Trophoblast cell (in vitro differentiated cells and primary cell): ENCODE measurements at regions not wholly inside any gene's neighbourhood (a gene's known extent, or its start where the extent isn't known, plus 50 kb on each side); places are given as distances from the start of the nearest gene placed in this dataset.

ENCODE experiments used
- DNase-seq, 2 donors: peaks; one replicate each; pipeline ENCODE4 v3.0.0-alpha.2; 2016
- H2AFZ ChIP-seq: 2 replicates; pipeline ENCODE4 v1.6.1; 2013; ENCODE audit warnings: low read length, moderate library complexity, mild to moderate bottlenecking; ENCODE audit not compliant: insufficient read depth, poor library complexity
- H2AK5ac ChIP-seq: 2 replicates; pipeline ENCODE4 v1.6.1; 2013; ENCODE audit warnings: mild to moderate bottlenecking, low read length
- H2BK120ac ChIP-seq: 2 replicates; pipeline ENCODE4 v1.6.1; 2013; ENCODE audit warnings: low read length, mild to moderate bottlenecking, moderate library complexity; ENCODE audit not compliant: insufficient read depth, poor library complexity
- H2BK12ac ChIP-seq: 2 replicates; pipeline ENCODE4 v1.6.1; 2013; ENCODE audit warnings: mild to moderate bottlenecking, low read length, moderate library complexity
- H2BK5ac ChIP-seq: 2 replicates; pipeline ENCODE4 v1.6.1; 2013; ENCODE audit warnings: low read length, low read depth, moderate library complexity, mild to moderate bottlenecking; ENCODE audit not compliant: poor library complexity
- H3K14ac ChIP-seq: 2 replicates; pipeline ENCODE4 v1.6.1; 2013; ENCODE audit warnings: mild to moderate bottlenecking, low read length
- H3K18ac ChIP-seq: 2 replicates; pipeline ENCODE4 v1.6.1; 2013; ENCODE audit warnings: mild to moderate bottlenecking, low read length
- H3K23ac ChIP-seq: 2 replicates; pipeline ENCODE4 v1.6.1; 2013; ENCODE audit warnings: low read length
- H3K27ac ChIP-seq: 2 replicates; pipeline ENCODE4 v1.5.1; 2013; ENCODE audit warnings: low read depth, mild to moderate bottlenecking, inconsistent platforms, low read length, moderate library complexity
- H3K27me3 ChIP-seq: 2 replicates; pipeline ENCODE4 v1.6.1; 2013; ENCODE audit warnings: inconsistent platforms, mild to moderate bottlenecking, low read length, moderate library complexity; ENCODE audit not compliant: insufficient read depth
- H3K36me3 ChIP-seq, 2 experiments: 1 replicate in 1 of 2; 2 replicates in 1 of 2; pipeline ENCODE4 v1.6.1; 2013; ENCODE audit warnings: low read length in 2 of 2, mild to moderate bottlenecking in 2 of 2, moderate library complexity in 1 of 2; ENCODE audit not compliant: insufficient read depth in 2 of 2, control insufficient read depth in 1 of 2
- H3K4ac ChIP-seq: 2 replicates; pipeline ENCODE4 v1.6.1; 2013; ENCODE audit warnings: low read depth, mild to moderate bottlenecking, low read length, moderate library complexity
- H3K4me1 ChIP-seq, 2 experiments: 1 replicate in 1 of 2; 2 replicates in 1 of 2; pipeline ENCODE4 v1.6.1; 2013; ENCODE audit warnings: low read length in 2 of 2, mild to moderate bottlenecking in 2 of 2, moderate library complexity in 1 of 2; ENCODE audit not compliant: insufficient read depth in 2 of 2, control insufficient read depth in 1 of 2
- H3K4me2 ChIP-seq: 2 replicates; pipeline ENCODE4 v1.6.1; 2013; ENCODE audit warnings: inconsistent platforms, mild to moderate bottlenecking, low read length, moderate library complexity
- H3K4me3 ChIP-seq: 2 replicates; pipeline ENCODE4 v1.5.1; 2013; ENCODE audit warnings: mild to moderate bottlenecking, low read depth, low read length, inconsistent platforms
- H3K79me1 ChIP-seq: one replicate; pipeline ENCODE4 v1.6.1; 2013; ENCODE audit warnings: low read length
- H3K79me2 ChIP-seq: 2 replicates; pipeline ENCODE4 v1.6.1; 2013; ENCODE audit warnings: low read length, mild to moderate bottlenecking; ENCODE audit not compliant: control insufficient read depth, insufficient read depth, poor library complexity
- H3K9ac ChIP-seq: 2 replicates; pipeline ENCODE4 v1.6.1; 2013; ENCODE audit warnings: mild to moderate bottlenecking, low read length
- H3K9me3 ChIP-seq: 2 replicates; pipeline ENCODE4 v1.6.1; 2013; ENCODE audit warnings: low read depth, mild to moderate bottlenecking, control low read depth, inconsistent platforms, low read length; ENCODE audit not compliant: insufficient read depth
- H4K12ac ChIP-seq: 2 replicates; pipeline ENCODE4 v1.6.1; 2013; ENCODE audit warnings: low read depth, mild to moderate bottlenecking, low read length, moderate library complexity
- H4K8ac ChIP-seq: 2 replicates; pipeline ENCODE4 v1.6.1; 2013; ENCODE audit warnings: low read depth, mild to moderate bottlenecking, low read length, moderate library complexity
- H4K91ac ChIP-seq: one replicate; pipeline ENCODE4 v1.6.1; 2013; ENCODE audit warnings: low read depth, mild to moderate bottlenecking, low read length, moderate library complexity
- WGBS: extraction: QIAGEN DNeasy Blood & Tissue Kit; methylation state at CpG from one replicate; pipeline ENCODE4 v1.1.7; 2013; ENCODE audit warnings: missing lambda C conversion rate; ENCODE audit not compliant: insufficient read length, insufficient coverage; ENCODE audit errors: extremely low coverage; 5-methylcytosine and 5-hydroxymethylcytosine counted together

GRCh38 chr2:64367444-64368232 is 86.3 kb upstream of the LGALSL start:
- H2AK5ac ChIP-seq: no peak overlapping the region
- no peak overlapping the region for H2AFZ ChIP-seq
- no peaks in the 10 kb centered on the region for H3K27me3 ChIP-seq
- no peak overlapping the region for H2BK12ac ChIP-seq
- no peak overlapping the region for H3K9ac ChIP-seq
- no peak overlapping the region for H3K4me3 ChIP-seq
- H4K12ac ChIP-seq: no peak overlapping the region
- H4K8ac ChIP-seq: no peak overlapping the region
- H2BK5ac ChIP-seq: no peak overlapping the region
- H3K4me1 ChIP-seq: peaks cover 0 to 3% of the 10 kb centered on the region in 2 experiments
- no peak overlapping the region for H3K4me2 ChIP-seq
- H3K79me2 ChIP-seq: no peaks in the 10 kb centered on the region
- H3K14ac ChIP-seq: no peak overlapping the region
- no peaks in the 10 kb centered on the region for H3K79me1 ChIP-seq
- peak; percentile 73 to 85 for DNase-seq
- no CpG with 5 or more reads among the region's 7 CpGs for WGBS
- no peak overlapping the region for H3K4ac ChIP-seq
- no peak overlapping the region for H3K27ac ChIP-seq
- H2BK120ac ChIP-seq: no peak overlapping the region
- H3K18ac ChIP-seq: no peak overlapping the region
- H3K36me3 ChIP-seq: no peaks in the 10 kb centered on the region
- no peak overlapping the region for H3K23ac ChIP-seq
- H3K9me3 ChIP-seq: no peaks in the 10 kb centered on the region
- H4K91ac ChIP-seq: no peak overlapping the region

DNA sequence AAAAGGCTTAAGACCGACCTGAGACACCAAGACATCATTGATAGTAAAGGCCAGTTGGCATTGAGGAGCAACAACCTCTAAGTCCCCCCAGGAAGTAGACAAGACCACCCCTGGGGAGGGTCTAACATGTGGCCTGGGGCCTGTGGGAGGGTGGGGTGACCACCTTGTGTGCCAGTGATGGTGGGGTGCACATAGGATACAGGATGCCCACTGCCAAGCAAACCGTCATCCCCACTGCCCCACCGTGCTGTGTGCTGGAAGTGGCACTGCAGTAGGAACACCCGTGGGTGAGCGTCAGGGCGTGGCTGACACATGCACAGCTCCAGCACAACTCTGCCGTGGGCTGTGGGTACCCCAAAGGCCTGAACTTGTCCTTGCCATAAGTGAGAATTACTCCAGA is 84.3 kb upstream of the LGALSL start:
- Histone ChIP-seq H3K4me2 (no peak overlapping the region), H3K36me3 (no peaks in the 10 kb centered on the region), H3K23ac (no peak overlapping the region), H2AK5ac (no peak overlapping the region), H2BK5ac (no peak overlapping the region), H4K12ac (no peak overlapping the region), H3K79me1 (no peaks in the 10 kb centered on the region), H3K18ac (no peak overlapping the region), H2AFZ (no peak overlapping the region), H4K91ac (no peak overlapping the region), H2BK12ac (no peak overlapping the region), H3K4ac (no peak overlapping the region), H3K4me3 (no peak overlapping the region), H3K27me3 (no peaks in the 10 kb centered on the region), H3K4me1 (no peaks in the 10 kb centered on the region), H4K8ac (no peak overlapping the region), H3K9me3 (no peaks in the 10 kb centered on the region), H3K27ac (no peak overlapping the region), H3K9ac (no peak overlapping the region), H3K14ac (no peak overlapping the region), H2BK120ac (no peak overlapping the region), H3K79me2 (no peaks in the 10 kb centered on the region)
- WGBS: no CpG with 5 or more reads among the region's 7 CpGs
- DNase-seq: no peak

DNA sequence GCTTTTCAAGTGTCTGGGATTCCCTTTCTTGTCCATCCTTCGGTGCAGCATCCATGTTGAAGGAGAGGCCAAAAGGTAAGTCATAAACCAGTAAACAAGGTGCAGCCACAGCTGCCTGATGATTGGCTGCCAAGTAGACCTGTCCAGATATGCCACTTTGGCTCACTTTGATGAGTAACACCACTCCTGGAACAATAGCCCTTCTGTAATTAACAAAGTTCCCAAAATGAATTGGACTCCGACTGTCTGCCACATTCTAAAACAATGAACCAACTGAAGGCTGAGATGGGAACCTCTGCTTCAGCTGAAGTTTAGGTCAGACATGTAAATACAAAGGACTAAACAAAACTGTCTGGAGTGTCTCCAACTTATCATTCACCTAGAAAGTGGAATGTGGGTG is 82.2 kb upstream of the LGALSL start:
- Histone ChIP-seq H3K4ac (no peak overlapping the region), H3K4me3 (no peak overlapping the region), H2AFZ (no peak overlapping the region), H3K4me1 (no peaks in the 10 kb centered on the region), H3K14ac (no peak overlapping the region), H3K9ac (no peak overlapping the region), H3K27me3 (no peaks in the 10 kb centered on the region), H4K8ac (no peak overlapping the region), H2BK120ac (no peak overlapping the region), H3K36me3 (no peaks in the 10 kb centered on the region), H3K9me3 (peaks cover 4% of the 10 kb centered on the region), H2AK5ac (no peak overlapping the region), H2BK12ac (no peak overlapping the region), H3K79me2 (no peaks in the 10 kb centered on the region), H3K18ac (no peak overlapping the region), H3K79me1 (no peaks in the 10 kb centered on the region), H3K27ac (no peak overlapping the region), H4K91ac (no peak overlapping the region), H2BK5ac (no peak overlapping the region), H3K23ac (no peak overlapping the region), H3K4me2 (no peak overlapping the region), H4K12ac (no peak overlapping the region)
- no CpG with 5 or more reads among the region's 2 CpGs for WGBS
- DNase-seq: no peak

DNA sequence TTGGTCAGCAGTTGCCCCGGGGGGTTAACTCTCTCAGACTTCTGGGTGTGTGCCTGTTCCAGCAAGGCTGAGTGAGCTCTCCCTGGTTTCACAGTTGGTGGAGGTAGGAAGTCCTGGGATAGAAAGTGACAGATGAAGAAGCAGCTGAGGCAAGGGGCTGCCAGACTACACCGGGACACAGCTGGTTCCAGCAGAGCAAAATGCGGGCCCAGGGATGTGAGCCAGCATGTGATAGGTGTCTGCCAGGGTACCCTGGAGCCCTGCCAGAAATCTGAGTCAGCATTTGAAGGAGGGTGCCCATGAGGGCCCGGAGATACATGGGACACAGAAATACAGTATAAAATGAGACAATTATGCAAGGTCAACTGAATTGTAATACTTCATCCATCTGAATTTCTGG is 79.3 kb upstream of the LGALSL start:
- Histone ChIP-seq H2BK5ac (no peak overlapping the region), H4K8ac (no peak overlapping the region), H3K4me2 (no peak overlapping the region), H3K18ac (no peak overlapping the region), H3K23ac (no peak overlapping the region), H3K79me2 (no peaks in the 10 kb centered on the region), H3K79me1 (no peaks in the 10 kb centered on the region), H3K4me1 (peaks cover 0 to 2% of the 10 kb centered on the region in 2 experiments), H3K36me3 (no peaks in the 10 kb centered on the region), H3K9me3 (peaks cover 4% of the 10 kb centered on the region), H4K91ac (no peak overlapping the region), H2BK12ac (no peak overlapping the region), H3K27ac (no peak overlapping the region), H3K27me3 (no peaks in the 10 kb centered on the region), H4K12ac (no peak overlapping the region), H2AFZ (no peak overlapping the region), H2AK5ac (no peak overlapping the region), H3K4me3 (no peak overlapping the region), H3K14ac (no peak overlapping the region), H2BK120ac (no peak overlapping the region), H3K4ac (no peak overlapping the region), H3K9ac (no peak overlapping the region)
- WGBS: no CpG with 5 or more reads among the region's 4 CpGs
- no peak for DNase-seq
